Tongue (tissue), 1 donor: ENCODE measurements at regions not wholly inside any gene's neighbourhood (a gene's known extent, or its start where the extent isn't known, plus 50 kb on each side); places are given as distances from the start of the nearest gene placed in this dataset.

ENCODE experiments used
- DNase-seq: peaks from one replicate; pipeline ENCODE4 v3.0.0-alpha.2; 2015

DNA sequence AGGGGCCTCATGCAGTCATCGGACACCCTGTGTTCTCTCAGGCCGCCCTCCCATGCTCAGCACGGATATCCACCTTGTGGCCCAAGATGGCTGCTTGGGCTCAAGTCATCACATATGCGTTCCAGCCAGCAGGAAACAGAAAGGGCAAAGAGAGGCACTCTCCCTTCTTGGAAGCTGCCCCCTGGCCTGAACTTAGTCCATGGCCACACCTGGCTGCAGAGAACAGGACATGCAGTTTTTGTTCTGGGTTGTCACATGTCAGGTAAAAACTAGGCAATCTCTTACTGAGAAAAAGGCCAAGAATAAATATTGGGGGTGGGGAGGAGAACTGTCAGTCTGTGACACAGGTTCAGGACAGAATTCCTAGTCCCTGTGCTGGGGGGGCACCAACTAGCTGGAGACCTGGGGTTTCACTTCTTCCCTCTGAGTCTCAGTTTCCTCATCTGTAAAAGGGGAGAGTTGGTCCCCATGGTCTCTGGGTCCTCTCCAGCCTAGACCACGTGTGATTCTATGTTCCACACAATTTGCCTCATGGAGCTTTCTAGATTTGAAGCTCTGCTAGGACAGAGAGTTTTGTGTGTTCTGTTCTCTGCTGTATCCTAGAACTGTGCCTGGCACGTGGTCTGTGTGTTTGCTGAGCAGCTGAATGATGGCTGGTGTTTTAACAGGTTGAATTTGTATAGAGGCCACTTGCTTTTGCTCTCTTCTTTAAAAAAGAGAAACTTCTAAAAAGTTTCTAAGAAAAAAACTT, 107.2 kb upstream of the ANO1 start:
- no peak for DNase-seq

- no peak for DNase-seq
These were observed 106.4 kb upstream of the ANO1 start for GRCh38 chr11:69971741-69972140.

- DNase-seq = no peak
These were observed 105.7 kb upstream of the ANO1 start for GRCh38 chr11:69972351-69972802.

DNA sequence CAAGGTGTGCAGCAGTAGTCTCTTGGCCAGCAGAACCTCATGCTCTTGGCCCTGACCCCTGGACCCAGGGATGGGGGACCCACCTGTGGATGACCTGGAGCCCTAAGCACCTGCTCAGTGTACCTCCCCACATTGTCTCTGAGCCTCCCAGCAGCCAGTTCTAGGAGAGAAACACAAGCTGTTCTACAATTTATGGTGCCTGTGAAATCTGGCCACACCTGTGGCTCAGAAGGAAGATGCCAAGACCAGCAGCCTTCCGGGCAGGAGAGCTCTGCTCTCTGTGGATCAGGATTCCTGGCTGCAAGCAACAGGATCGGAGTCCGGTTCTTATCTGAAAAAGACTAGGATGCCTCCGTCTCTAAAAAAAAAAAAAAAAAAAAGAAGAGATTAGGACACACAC, 103.6 kb upstream of the ANO1 start:
- DNase-seq = no peak

DNA sequence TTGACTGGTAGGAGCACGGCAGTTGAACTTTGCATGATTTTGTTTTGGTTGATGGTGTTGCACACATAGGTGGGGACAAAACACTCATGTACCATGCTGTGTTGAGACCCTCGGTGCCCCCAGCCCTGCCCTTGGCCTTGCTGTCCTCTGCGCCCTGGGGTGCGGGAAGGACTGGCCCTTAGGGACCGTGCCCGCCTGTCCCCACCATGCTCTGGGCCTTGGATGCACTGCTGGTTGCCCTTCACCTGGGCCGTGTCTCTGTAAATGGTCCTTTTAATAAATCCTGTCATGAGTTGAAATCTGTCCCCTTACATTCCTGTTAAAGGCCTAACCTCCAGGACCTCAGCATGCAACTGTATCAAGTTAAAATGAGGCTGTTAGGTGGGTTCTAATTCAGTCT, 102.3 kb upstream of the ANO1 start:
- no peak for DNase-seq

GRCh38 chr11:69976794-69977193, 101.3 kb upstream of the ANO1 start:
- no peak for DNase-seq

DNA sequence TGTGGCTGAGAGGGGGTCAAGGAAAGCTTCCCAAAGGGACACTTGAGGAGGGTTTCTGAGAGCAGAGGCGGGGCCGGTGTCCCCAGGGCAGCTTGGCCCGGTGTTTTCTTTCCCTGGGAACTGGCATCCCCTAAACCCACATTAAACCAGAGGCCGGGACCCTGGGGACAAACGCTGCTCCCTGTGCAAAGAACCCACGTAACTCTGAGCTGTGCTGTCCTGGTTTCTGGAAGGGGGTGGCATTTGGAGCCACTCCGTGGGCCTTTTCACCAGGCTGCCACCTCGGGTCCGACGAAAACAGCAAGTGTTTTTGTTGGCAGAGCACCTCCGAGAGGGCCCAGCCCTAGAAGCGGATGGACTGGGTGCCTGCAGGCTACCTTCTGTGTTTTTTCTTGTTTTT, 100.2 kb upstream of the ANO1 start:
- no peak for DNase-seq

GRCh38 chr11:69978841-69979614, 99.1 kb upstream of the ANO1 start:
- no peak for DNase-seq

DNA sequence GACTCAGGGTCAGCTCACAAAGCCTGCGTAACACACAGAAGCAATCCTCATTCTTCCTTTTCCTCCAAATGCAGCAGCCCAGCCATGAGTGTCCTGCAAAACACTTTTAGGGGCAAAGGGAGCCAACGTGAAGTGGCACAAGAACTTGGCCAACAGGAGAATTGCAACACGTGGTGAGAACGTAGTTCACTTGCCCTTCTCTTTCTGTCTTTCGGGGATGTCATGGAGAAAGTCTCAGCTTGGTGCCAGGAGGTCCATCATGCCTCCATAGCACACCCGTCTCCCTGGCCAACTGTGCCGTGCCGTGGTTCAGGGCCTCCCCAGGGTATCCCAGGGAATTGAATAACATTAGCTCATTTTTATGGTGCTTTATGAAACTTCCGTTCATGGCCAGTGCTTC, 98.5 kb upstream of the ANO1 start:
- DNase-seq = no peak

DNA sequence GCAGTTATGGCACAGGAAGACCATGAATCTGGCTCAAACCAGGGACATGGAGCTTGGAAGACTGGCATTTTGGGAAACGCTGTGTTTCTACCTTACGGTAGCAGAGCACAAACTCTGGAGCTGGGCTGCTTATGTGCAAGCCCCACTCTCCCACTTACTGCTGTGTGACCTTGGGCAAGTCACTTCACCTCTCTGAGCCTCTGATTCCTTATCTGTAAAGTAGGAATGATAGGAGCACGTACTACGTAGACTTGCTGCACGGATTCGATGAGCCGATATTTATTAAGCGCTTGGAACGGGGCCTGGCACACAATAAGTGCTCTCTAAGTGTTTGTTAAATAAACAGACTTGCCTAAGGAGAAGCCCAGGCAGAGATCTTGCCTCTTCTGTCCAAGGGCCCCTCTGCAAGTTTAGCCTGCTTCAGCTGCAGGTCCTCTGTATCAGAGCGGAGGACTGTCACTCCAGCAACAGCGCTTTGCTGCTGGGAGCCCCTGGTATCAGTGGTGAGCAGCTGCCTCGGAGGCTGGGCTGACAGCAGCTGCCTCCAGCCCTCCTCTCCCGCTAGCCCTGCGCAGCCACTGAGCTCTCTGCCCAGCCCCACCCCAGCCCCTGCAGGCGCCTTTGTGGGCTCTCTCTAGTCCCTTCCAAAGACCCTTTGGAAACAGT, 96.9 kb upstream of the ANO1 start:
- peak; percentile 77 for DNase-seq

DNA sequence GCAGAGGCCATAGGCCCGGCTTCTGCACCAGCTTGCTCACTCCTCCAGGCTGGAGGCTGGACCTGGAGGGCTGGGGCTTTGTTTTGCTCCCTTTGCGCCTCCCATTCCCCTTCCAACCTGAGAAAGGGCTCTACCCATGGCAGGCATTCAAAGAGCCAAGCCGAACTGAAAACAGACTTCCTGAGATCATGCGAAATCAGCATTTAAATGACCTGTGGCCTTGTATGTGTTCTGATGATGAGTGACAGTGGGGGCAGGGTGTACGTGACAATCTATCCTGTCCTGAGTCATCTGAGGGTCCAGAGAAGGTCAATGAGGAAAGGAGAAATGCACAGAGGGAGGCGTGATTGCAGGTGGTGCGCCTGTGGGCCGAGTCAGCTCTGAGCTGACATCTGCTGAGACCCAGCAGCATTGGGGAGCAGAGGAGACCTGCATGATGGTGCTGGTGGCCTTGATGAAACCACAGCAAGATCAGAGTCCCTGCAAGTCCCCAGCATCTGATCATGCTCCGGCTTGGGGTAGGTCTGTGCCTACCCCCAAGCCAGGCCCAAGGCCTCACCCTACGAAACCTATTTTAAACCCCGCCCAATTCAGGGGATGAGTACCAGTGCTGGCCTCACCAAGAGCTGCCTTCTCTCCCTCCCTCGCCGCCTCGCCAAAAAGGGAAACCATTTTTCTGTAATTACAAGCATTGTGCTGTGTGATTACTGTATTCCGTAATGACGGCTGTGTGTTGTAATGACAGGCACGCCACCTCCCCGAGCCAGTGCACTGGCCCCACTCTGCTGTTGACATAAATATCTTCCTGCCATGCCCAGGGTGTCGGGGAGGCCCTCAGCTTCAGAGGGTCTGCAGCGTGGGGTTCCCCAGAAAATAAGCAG, 95.2 kb upstream of the ANO1 start:
- DNase-seq = no peak

DNA sequence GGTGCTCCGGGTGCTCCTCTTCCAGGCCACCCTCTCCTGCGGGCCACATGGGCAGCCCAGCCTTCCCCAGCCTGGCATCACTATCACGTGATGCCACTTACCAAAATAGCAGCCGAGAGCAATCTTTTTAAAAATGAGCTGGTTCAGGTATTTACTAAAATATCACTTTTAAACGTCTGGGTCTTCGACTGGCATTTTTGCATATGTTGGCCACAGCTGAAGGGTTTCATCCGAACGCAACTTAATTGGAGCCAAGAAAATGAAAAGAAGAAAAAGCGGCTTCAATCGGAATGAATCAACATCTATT, 94.6 kb upstream of the ANO1 start:
- no peak for DNase-seq

GRCh38 chr11:69983897-69984438, 94.1 kb upstream of the ANO1 start:
- DNase-seq = no peak

DNA sequence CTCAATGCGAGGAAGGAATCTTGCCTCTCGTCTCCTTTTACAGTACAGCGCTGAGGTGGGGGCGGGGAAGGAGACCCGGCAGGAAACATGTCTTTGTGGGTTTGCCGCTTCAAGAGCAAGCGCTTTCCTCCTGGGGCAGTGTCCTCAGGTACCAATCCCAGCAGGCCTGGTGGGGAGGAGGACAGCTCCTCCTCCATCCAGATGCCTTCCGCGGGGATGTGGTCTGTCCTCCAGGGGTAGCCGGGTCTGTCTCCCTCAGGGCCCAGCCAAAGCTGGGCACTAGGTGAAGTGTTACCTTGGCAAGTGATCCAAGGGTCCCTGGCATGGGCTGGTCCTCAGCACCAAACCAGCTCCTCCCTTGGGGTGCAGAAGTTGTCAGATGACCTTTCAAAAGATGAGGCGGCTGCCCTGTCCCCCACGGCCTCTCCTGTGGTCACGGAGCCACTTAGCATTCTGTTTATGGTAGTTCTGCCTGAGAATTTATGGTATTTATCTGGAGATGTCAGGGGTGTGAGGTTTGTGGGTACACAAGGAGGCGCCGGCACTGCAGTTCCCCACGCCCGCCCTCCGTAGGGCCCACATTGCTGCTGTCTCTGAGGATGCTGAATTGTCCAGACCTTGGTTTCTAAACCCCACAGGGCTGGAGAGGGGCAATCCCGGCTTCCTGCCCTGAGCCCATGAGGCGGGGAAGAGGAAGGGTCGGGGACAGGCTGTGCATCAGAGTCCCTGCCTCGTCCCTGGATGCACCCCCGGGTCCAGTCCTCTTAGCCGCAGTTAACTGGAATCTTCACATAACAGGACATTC, 93.5 kb upstream of the ANO1 start:
- no peak for DNase-seq

DNA sequence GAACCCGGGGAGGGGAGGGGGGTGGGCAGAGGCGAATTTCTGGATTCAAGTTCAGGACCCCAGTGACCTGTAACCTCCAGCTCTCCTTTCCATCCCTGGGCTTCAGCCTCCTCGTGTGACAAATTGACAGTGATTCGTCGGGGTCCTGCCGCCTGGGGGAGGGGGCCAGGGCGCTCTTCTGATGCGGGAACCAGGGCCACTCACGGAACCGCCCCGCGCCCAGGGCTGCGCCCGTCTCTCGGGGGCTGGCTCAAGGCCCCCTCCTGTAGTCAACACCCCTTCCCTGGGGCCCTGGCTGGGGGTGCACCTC, 92.8 kb upstream of the ANO1 start:
- no peak for DNase-seq

- DNase-seq = no peak
These were observed 92.3 kb upstream of the ANO1 start for GRCh38 chr11:69985641-69986439.

DNA sequence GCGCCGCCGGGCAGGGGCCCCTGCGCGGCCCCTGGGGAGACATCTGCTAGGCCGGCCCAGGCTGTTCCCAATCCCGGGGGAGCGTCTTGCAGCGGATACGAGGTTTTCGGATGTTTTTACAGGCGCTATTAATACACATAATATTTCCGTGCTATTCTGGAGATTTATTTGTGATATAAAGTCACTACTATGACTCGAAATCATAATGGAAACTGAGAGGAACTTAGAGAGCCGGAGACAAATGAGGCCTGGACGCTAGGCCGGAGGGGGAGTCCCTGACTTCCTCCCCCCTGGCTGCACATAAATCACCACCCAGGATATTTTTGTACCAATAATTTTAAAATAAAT, 91.7 kb upstream of the ANO1 start:
- no peak for DNase-seq

- no peak for DNase-seq
These were observed 91.3 kb upstream of the ANO1 start for GRCh38 chr11:69986830-69987229.

DNA sequence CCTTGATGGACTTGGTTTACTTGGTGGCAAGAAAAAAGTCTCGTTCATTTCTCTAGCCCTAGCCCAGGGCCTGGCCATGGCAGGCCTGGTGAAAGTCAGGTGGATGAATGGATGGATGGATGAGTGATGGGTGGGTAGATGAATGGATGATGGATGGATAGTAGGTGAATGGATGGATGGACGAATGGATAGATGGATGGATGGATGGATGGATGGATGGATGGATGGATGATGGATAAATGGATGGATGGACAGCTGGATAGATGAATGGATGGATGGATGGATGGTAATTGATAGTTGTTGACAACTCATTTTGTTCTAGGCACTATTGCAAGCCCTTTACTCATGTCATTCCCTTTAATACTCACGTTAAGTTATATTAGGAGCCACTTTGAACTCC, 86.1 kb upstream of the ANO1 start:
- DNase-seq = no peak

DNA sequence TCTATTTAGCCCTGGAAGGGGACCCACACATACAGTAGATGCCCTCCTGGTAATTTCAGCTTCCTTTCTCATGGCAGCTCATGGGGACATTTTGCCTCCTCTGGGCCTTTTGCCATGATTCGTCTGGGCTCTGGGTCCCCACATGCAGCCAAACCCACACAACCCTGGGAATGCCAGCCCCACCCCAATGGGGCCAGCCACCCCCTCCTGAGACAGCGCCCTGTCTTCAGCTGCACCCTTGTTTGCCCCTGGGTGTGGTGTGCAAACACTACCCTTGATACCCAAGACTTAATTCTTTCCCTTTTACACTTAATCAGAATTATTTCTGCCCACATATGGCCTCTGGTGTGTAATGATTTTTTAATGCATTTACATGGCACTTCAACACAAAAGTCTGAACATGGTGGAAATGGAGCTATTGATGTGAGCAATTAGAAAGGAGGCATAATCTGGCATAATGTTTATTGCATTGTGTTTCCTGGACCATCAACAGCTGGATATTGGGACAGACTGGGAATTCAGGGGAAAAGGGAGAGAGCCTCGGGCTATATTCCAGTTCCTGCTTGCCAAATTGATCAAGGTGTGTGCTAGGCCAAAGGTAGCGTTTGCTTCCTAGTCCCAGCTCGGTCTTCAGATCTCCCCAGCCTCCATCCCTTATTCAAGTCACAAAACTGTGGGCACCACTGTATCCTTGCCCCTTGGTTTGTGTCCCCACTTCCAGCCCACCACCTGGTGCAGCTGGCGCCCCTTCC, 85.0 kb upstream of the ANO1 start:
- no peak for DNase-seq
